Colonic mucosa (tissue), 4 donors: ENCODE measurements at regions not wholly inside any gene's neighbourhood (a gene's known extent, or its start where the extent isn't known, plus 50 kb on each side); places are given as distances from the start of the nearest gene placed in this dataset.

ENCODE experiments used
- DNase-seq: peaks from one replicate; pipeline ENCODE4 v3.0.0-alpha.2; 2020
- H3K27ac ChIP-seq: fragments of 200-600 bp; one replicate; pipeline ENCODE4 v1.8.0; 2021
- H3K27me3 ChIP-seq: fragments of 200-600 bp; one replicate; pipeline ENCODE4 v1.8.0; 2021
- H3K36me3 ChIP-seq: fragments of 200-600 bp; one replicate; pipeline ENCODE4 v1.8.0; 2021
- H3K4me1 ChIP-seq: fragments of 200-600 bp; one replicate; pipeline ENCODE4 v1.8.0; 2021; ENCODE audit warnings: mild to moderate bottlenecking
- H3K4me3 ChIP-seq: fragments of 200-600 bp; one replicate; pipeline ENCODE4 v1.8.0; 2021
- H3K9ac ChIP-seq, 2 donors: one replicate each; pipeline ENCODE4 v1.7.0; 2013; ENCODE audit warnings: control low read depth in 2 of 2, low read depth in 2 of 2, low read length in 2 of 2
- H3K9me3 ChIP-seq: fragments of 200-600 bp; one replicate; pipeline ENCODE4 v1.8.0; 2021
- CTCF ChIP-seq: fragments of 200-600 bp; IDR thresholded peaks from one replicate; pipeline ENCODE4 v1.8.0; 2022; ENCODE audit warnings: antibody characterized with exemption, mild to moderate bottlenecking
- intact Hi-C: fragments of 100-400 bp; cut with DNase I; formaldehyde crosslinking; loops from one replicate; pipeline ENCODE4 v1.14.1; 2022
- donor health status: healthy.
- donor health status: DM: no; HTN: no; CAD: no.
- donor health status: DM: no; HTN: no; CAD: no.

- Histone ChIP-seq H3K4me1 (no peaks in the 10 kb centered on the region), H3K4me3 (no peak overlapping the region), H3K9me3 (no peaks in the 10 kb centered on the region), H3K9ac (no peak overlapping the region), H3K36me3 (no peaks in the 10 kb centered on the region), H3K27me3 (no peaks in the 10 kb centered on the region), H3K27ac (no peak overlapping the region)
- intact Hi-C loops: no loop called here
- TF ChIP-seq CTCF: no peak
- DNase-seq: no peak
Observed at GRCh38 chr6:14751645-14752175, 494.2 kb upstream of the JARID2 start.

- TF ChIP-seq CTCF: no peak
- H3K36me3 ChIP-seq: no peaks in the 10 kb centered on the region
- no peak overlapping the region for H3K9ac ChIP-seq
- H3K27me3 ChIP-seq: no peaks in the 10 kb centered on the region
- H3K9me3 ChIP-seq: no peaks in the 10 kb centered on the region
- DNase-seq: no peak
- H3K4me1 ChIP-seq: peaks cover 5% of the 10 kb centered on the region
- no peak overlapping the region for H3K4me3 ChIP-seq
- no peak overlapping the region for H3K27ac ChIP-seq
- intact Hi-C loops: no loop called here
Observed at GRCh38 chr6:14754751-14755513, 490.9 kb upstream of the JARID2 start.

- DNase-seq: no peak
- no peak overlapping the region for H3K27ac ChIP-seq
- intact Hi-C loops: no loop called here
Observed at GRCh38 chr6:14756340-14756739, 489.5 kb upstream of the JARID2 start.

DNA sequence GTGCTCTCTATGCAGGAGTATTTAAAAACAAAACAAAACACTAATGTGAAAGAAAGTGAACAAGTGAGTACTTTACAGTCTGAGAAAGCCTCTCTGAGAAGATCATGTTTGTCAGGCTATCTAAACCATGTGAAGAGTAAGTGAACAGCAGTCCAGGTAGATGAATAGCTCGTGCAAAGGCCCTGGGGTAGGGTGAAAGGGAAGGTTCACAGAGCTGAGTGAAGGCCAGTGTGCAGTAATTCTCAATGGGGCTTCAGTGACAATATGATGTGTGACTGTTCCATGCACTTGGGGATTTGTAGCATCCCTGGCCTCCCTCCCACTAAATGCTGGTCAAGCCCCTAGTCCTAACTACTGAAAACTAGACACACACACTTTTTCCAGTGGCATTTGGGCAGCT lies 488.9 kb upstream of the JARID2 start:
- Histone ChIP-seq H3K9me3 (no peaks in the 10 kb centered on the region), H3K27me3 (no peaks in the 10 kb centered on the region), H3K4me3 (no peak overlapping the region), H3K27ac (no peak overlapping the region), H3K4me1 (peaks cover 5% of the 10 kb centered on the region), H3K36me3 (no peaks in the 10 kb centered on the region), H3K9ac (no peak overlapping the region)
- DNase-seq: no peak
- intact Hi-C loops: no loop called here
- no peak for TF ChIP-seq CTCF

More at GRCh38 chr6:14756340-14756739, 489.5 kb upstream of the JARID2 start:
- Histone ChIP-seq H3K9me3 (no peaks in the 10 kb centered on the region), H3K4me3 (no peak overlapping the region), H3K36me3 (no peaks in the 10 kb centered on the region), H3K9ac (no peak overlapping the region), H3K27me3 (no peaks in the 10 kb centered on the region), H3K4me1 (peaks cover 5% of the 10 kb centered on the region)
- no peak for TF ChIP-seq CTCF

GRCh38 chr6:14757418-14757817 lies 488.5 kb upstream of the JARID2 start:
- no peaks in the 10 kb centered on the region for H3K27me3 ChIP-seq
- no peaks in the 10 kb centered on the region for H3K36me3 ChIP-seq
- TF ChIP-seq CTCF: no peak
- peaks cover 5% of the 10 kb centered on the region for H3K4me1 ChIP-seq
- H3K27ac ChIP-seq: no peak overlapping the region
- intact Hi-C loops: no loop called here
- no peak overlapping the region for H3K4me3 ChIP-seq
- H3K9me3 ChIP-seq: no peaks in the 10 kb centered on the region
- DNase-seq: no peak
- no peak overlapping the region for H3K9ac ChIP-seq
